GM10248 (cell line): ENCODE measurements at regions not wholly inside any gene's neighbourhood (a gene's known extent, or its start where the extent isn't known, plus 50 kb on each side); places are given as distances from the start of the nearest gene placed in this dataset.

ENCODE experiments used
- CTCF ChIA-PET: fragments of 300-600 bp; sonication (Branson Sonifier 250); formaldehyde crosslinking; extraction: SDS; loops from one replicate; lab custom pipeline; 2021; ENCODE audit warnings: antibody characterized with exemption; lab: Yijun Ruan, JAX
- POLR2A ChIA-PET: fragments of 350-650 bp; sonication (Branson Sonifier 250); formaldehyde crosslinking; extraction: SDS; loops from one replicate; lab custom pipeline; 2020; ENCODE audit warnings: antibody characterized with exemption; lab: Yijun Ruan, JAX
- DNase-seq: peaks from one replicate; pipeline ENCODE4 v3.0.0; 2012; ENCODE audit errors: extremely low spot score
- TF ChIP-seq, protein P1 (sequence below): IDR thresholded peaks from 2 replicates; pipeline ENCODE4 v1.5.1; 2012; ENCODE audit warnings: mild to moderate bottlenecking, low read depth; ENCODE audit errors: extremely low read depth, missing control alignments, control extremely low read depth

DNA sequence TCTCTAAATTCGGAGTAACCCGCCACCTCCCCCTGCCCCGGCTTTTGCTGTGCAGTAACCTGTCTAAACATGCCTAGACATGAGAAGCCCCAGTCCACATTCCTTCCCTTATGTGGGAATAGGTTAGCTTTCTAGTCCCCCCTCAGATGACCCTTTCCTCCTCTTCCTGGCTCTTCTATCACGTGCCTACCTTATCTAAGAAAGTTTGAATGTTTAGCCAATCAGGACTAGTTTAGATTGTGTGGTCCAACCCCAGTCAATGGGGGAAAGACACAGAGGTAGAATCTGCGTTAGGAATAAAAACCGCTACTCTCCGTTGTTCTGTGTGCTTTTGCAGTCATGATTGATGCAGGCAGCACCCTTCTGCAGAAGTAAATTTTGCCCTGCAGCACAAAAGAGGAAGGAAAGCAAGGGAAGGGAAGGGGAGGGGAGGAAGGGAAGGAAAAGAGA lies 69.0 kb upstream of the CD93 start:
- DNase-seq, result no peak
- POLR2A ChIA-PET, result no interaction called here
- TF ChIP-seq, protein P1, sequence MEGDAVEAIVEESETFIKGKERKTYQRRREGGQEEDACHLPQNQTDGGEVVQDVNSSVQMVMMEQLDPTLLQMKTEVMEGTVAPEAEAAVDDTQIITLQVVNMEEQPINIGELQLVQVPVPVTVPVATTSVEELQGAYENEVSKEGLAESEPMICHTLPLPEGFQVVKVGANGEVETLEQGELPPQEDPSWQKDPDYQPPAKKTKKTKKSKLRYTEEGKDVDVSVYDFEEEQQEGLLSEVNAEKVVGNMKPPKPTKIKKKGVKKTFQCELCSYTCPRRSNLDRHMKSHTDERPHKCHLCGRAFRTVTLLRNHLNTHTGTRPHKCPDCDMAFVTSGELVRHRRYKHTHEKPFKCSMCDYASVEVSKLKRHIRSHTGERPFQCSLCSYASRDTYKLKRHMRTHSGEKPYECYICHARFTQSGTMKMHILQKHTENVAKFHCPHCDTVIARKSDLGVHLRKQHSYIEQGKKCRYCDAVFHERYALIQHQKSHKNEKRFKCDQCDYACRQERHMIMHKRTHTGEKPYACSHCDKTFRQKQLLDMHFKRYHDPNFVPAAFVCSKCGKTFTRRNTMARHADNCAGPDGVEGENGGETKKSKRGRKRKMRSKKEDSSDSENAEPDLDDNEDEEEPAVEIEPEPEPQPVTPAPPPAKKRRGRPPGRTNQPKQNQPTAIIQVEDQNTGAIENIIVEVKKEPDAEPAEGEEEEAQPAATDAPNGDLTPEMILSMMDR, result no peak
- CTCF ChIA-PET, result no interaction called here

DNA sequence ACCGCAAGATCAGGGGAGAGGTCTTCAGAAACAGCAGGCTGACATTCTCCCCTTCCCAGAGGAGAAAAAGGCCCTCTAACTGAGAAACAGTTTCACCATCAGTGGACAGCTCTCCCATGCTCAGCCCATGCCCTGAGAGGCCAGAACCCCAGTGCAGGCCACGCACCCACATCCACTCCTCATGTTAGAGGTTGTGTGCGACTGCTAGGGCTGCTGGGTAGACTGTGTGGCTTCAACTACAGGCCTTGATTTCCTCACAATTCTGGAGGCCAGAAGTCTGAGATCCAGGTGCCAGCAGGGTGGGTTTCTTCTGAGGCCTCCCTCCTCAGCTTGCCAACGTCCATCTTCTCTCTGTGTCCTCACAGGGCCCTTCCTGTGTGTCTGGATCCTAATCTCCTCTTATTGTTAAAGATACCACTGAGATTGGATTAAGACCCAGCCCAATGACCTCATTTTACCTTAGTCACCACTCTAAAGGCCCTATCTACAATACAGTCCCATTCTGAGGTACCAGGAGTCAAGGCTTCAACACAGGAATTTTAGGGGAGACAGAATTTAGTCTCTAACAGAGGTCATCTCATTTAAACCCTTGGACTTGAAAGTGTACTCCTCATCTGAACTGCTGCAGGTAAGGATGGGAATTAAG lies 67.7 kb upstream of the CD93 start:
- ChIA-PET CTCF (no interaction called here), POLR2A (no interaction called here)
- DNase-seq, result no peak
- TF ChIP-seq, protein P1, result no peak

DNA sequence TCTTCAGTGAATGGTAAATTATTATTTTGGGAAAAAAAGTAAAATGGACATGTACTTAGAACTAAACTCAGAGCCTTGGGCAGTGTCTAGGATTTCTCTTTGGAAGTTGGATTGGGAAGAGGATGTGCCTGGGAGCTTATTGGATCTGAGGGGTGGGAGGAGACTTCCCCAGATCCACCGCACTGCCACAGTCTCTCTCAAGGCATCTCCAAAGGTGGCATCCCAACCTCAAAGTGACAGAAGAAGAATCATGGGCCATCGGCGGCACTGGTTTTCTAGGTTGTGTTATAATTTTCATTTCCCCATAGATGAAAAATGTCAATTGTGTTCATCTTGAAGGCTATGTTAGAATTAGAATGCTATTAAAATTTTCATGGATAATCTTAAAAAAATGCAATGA lies 66.8 kb upstream of the CD93 start:
- no peak for DNase-seq
- POLR2A ChIA-PET, result no interaction called here
- CTCF ChIA-PET, result no interaction called here
- TF ChIP-seq, protein P1, result no peak

DNA sequence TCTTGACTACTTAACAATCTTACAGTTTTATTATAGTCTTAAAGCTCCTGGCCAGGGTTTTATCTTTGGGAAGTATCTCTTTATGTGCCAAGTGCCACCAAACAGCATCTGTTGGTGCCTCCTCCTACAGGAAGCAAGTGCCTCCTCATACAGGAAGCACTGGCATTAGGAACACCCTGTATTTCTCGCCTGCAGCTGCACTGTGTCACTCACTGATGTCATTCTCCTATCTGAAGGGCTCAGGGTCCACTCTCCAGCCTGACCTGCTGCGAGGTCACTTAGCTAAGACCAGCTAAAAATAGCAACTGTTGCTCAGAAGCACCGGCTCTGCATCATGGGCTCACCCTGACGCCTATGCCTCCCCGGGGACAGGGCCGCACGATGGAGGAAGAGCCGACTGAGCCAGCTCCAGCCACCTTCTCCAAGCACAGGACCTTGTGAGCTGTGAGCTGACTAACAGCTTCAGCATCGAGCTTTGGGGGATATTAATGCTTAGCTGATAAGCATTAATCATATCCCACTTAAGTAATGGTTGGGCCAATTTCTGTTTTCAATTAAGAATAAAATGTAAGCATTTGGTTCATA lies 66.3 kb upstream of the CD93 start:
- no peak for DNase-seq
- ChIA-PET POLR2A (no interaction called here), CTCF (interaction anchor here (0.8 to 1.2 kb wide), 2 partner anchors 8 to 83 kb away, joined by 3 to 4 read pairs; no protein-coding TSS in a partner anchor)

DNA sequence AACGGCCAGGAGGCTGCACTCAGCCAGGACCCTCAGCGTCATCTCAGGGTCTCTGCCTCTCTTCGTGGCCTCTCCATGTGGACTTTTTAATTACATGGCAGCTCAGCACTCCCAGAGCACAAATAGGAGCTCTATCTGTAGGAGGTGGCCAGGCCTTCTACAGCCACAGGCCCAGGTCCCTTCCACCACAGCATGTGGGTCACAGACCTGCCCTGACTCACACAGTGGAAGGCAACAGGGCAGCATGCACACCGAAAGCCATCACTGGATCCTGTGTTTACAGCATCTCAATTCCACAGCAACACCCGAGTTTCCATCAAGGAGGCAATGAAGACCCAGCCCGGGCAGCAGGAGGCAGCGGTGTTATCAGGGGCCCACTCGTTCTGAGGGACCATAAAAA lies 65.8 kb upstream of the CD93 start:
- TF ChIP-seq, protein P1, result no peak
- no peak for DNase-seq
- POLR2A ChIA-PET, result no interaction called here
- CTCF ChIA-PET, result interaction anchor here (0.8 to 1.2 kb wide), 2 partner anchors 9 to 83 kb away, joined by 3 to 4 read pairs; no protein-coding TSS in a partner anchor

More for the DNA sequence above, 66.3 kb upstream of the CD93 start:
- TF ChIP-seq, protein P1, result no peak

DNA sequence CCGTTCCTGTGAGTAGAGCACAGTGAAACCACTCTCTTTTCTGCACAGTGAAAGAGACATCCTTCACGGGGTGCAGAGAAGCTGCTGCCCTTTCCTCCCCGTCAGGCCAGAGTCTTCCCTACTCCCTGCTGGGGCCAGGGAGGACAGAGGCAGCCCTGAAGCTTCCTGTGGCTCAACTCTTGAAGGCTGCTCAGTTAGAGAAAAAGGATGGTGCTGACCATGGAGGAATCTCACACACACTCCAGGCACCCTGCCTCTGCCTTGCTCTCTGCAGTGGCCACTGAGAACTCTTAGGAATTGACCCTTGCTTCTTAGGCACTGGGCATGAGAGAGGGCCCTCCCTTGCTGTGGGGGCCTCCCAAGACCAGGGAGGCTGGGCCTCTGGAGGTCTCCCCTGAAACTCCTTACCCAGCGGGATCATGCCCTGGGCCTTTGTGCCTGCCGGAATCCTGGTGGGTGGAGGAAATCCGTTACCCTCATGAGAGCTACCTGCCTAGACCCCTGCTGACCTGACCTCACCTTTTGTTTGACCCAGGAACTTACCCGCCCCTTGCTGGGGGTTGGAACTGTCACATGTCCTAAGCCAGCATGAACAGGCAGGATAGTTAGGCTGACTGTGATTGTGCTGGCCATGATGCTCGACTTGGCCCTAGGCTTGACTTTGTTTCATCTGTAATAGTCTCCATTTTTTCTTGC lies 65.0 kb upstream of the CD93 start:
- TF ChIP-seq, protein P1, result no peak
- DNase-seq, result no peak
- ChIA-PET CTCF (interaction anchor here (0.9 to 2.2 kb wide), 6 partner anchors 9 to 101 kb away, joined by 3 to 12 read pairs (median 4); no protein-coding TSS in a partner anchor), POLR2A (no interaction called here)
